ENCODE measurements at regions not wholly inside any gene's neighbourhood (a gene's known extent, or its start where the extent isn't known, plus 50 kb on each side); places are given as distances from the start of the nearest gene placed in this dataset.

DNA sequence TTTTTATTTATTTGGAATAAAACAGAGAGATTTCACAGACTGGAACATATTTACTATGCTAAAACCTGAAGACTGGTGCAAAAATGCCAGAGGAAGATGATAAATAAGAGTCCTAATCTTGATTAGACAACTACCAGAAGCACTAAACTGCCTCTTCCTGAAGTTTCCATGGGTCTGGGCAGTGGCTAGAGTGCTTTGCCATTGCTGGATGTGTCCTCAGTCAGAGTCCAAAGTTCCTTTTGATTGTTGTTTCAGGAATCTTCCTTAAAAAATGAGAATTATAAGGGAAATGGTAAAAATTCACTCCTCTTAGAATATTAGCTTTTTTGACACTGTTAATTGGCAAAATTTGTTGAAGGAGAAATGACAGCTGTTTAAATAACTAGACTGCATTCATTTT lies 86.3 kb upstream of the AHR start:
- H2BK5ac ChIP-seq (ENCODE audit: insufficient read length, low read length) = no peak overlapping the region
- H3K9ac ChIP-seq (ENCODE audit: extremely low read depth, insufficient read length, low read length) = no peak overlapping the region
- no peak overlapping the region for H2BK15ac ChIP-seq (ENCODE audit: low read depth, low read length)
- no peak overlapping the region for H4K8ac ChIP-seq (replicated peaks; ENCODE audit: insufficient read length, low read depth, low read length)
- H3K79me1 ChIP-seq (ENCODE audit: insufficient read depth, low read depth, low read length, poor library complexity, severe bottlenecking) = no peaks in the 10 kb centered on the region
- no peaks in the 10 kb centered on the region for H4K20me1 ChIP-seq (ENCODE audit: control insufficient read depth, insufficient read depth, insufficient read length)
- no peaks in the 10 kb centered on the region for H3K27me3 ChIP-seq (ENCODE audit: insufficient read depth, low read length)
- Mint-ChIP-seq H3K27me3 (ENCODE audit: low read depth) (peaks cover 2% of the 10 kb centered on the region; the same call in 1 of the 2 replicates), H3K4me3 (no peak overlapping the region), H3K36me3 (ENCODE audit: insufficient read depth in 1 of 3, low read depth in 3 of 3) (peaks cover 9 to 11% (median 10%) of the 10 kb centered on the region in 3 experiments), H3K4me1 (no peaks in the 10 kb centered on the region), H3K27ac (no peak overlapping the region), H3K9me3 (peaks cover 15 to 16% of the 10 kb centered on the region in 2 experiments)
- no peak overlapping the region for H3K23ac ChIP-seq (ENCODE audit: insufficient read length, low read depth, low read length)
- no peaks in the 10 kb centered on the region for H3K4me1 ChIP-seq (ENCODE audit: insufficient read depth, low read length)
- no peak overlapping the region for H3K27ac ChIP-seq (ENCODE audit: insufficient read length, low read depth, low read length)
- no peak overlapping the region for H3K4me2 ChIP-seq (ENCODE audit: insufficient read depth, insufficient read length, low read length)
- no peaks in the 10 kb centered on the region for H3K79me2 ChIP-seq (ENCODE audit: insufficient read depth, low read length)
- H3K18ac ChIP-seq (ENCODE audit: insufficient read length, low read depth, low read length) = no peak overlapping the region
- no peak for DNase-seq
- no peak overlapping the region for H2AFZ ChIP-seq (ENCODE audit: low read length)
- no peak overlapping the region for H2BK120ac ChIP-seq (ENCODE audit: low read depth, low read length, poor library complexity, severe bottlenecking)
- no peak overlapping the region for H3T11ph ChIP-seq (ENCODE audit: low read length)
- H3K4ac ChIP-seq (ENCODE audit: low read depth, low read length) = no peak overlapping the region
- H2BK12ac ChIP-seq (ENCODE audit: insufficient read length, low read depth, low read length) = no peak overlapping the region
- TF ChIP-seq, protein P1, sequence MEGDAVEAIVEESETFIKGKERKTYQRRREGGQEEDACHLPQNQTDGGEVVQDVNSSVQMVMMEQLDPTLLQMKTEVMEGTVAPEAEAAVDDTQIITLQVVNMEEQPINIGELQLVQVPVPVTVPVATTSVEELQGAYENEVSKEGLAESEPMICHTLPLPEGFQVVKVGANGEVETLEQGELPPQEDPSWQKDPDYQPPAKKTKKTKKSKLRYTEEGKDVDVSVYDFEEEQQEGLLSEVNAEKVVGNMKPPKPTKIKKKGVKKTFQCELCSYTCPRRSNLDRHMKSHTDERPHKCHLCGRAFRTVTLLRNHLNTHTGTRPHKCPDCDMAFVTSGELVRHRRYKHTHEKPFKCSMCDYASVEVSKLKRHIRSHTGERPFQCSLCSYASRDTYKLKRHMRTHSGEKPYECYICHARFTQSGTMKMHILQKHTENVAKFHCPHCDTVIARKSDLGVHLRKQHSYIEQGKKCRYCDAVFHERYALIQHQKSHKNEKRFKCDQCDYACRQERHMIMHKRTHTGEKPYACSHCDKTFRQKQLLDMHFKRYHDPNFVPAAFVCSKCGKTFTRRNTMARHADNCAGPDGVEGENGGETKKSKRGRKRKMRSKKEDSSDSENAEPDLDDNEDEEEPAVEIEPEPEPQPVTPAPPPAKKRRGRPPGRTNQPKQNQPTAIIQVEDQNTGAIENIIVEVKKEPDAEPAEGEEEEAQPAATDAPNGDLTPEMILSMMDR (conservative IDR thresholded peaks at IDR 0.05) = no peak
- H4K91ac ChIP-seq (ENCODE audit: insufficient read length, low read depth, low read length) = no peak overlapping the region
- H3K9me3 ChIP-seq (ENCODE audit: control insufficient read depth, low read depth, low read length) = no peaks in the 10 kb centered on the region
- H3K56ac ChIP-seq (ENCODE audit: insufficient read length, low read depth, low read length) = no peak overlapping the region
- H3K14ac ChIP-seq (ENCODE audit: insufficient read depth, low read length) = no peak overlapping the region
- H2AK5ac ChIP-seq (ENCODE audit: insufficient read length, low read length) = no peak overlapping the region
- no peaks in the 10 kb centered on the region for H3K23me2 ChIP-seq (ENCODE audit: insufficient read length, low read depth, low read length, poor library complexity, severe bottlenecking)
- no peak overlapping the region for H2BK20ac ChIP-seq (ENCODE audit: low read depth, low read length, poor library complexity, severe bottlenecking)
- no peak overlapping the region for H4K5ac ChIP-seq (ENCODE audit: insufficient read length, low read depth, low read length)
